Thyroid gland (tissue), 4 donors: ENCODE measurements at regions not wholly inside any gene's neighbourhood (a gene's known extent, or its start where the extent isn't known, plus 50 kb on each side); places are given as distances from the start of the nearest gene placed in this dataset.

ENCODE experiments used
- DNase-seq, 2 donors: peaks; one replicate each; pipeline ENCODE4 v3.0.0-alpha.2; 2019
- H3K27ac ChIP-seq, 3 donors: fragments of 200-600 bp; sonication (generic); 1 replicate in 2 of 3; 2 replicates in 1 of 3; pipeline ENCODE4 v1.5.1; 2016 to 2019; ENCODE audit warnings: mild to moderate bottlenecking in 1 of 3, moderate library complexity in 1 of 3
- H3K27me3 ChIP-seq: fragments of 200-600 bp; sonication (generic); one replicate; pipeline ENCODE4 v1.5.1; 2019
- H3K36me3 ChIP-seq, 2 donors: fragments of 200-600 bp; sonication (generic); one replicate each; pipeline ENCODE4 v1.5.1; 2016 to 2019
- H3K4me1 ChIP-seq, 2 donors: fragments of 200-600 bp; sonication (generic); one replicate each; pipeline ENCODE4 v1.5.1; 2017 to 2019
- H3K4me3 ChIP-seq, 3 donors: fragments of 200-600 bp; sonication (generic); replicated peaks in 1 of 3; 1 replicate in 2 of 3; 2 replicates in 1 of 3; pipeline ENCODE4 v1.5.1; 2016; ENCODE audit warnings: mild to moderate bottlenecking in 1 of 3
- H3K9me3 ChIP-seq: fragments of 200-600 bp; sonication (generic); one replicate; pipeline ENCODE4 v1.5.1; 2017
- POLR2A ChIP-seq, 2 donors: fragments of 450-650 bp; IDR thresholded peaks; one replicate each; pipeline ENCODE4 v1.6.1; 2017; ENCODE audit warnings: antibody characterized with exemption in 2 of 2, mild to moderate bottlenecking in 2 of 2, moderate library complexity in 1 of 2
- WGBS, 2 donors: methylation state at CpG; one replicate each; pipeline ENCODE4 v1.1.5; 2017; 5-methylcytosine and 5-hydroxymethylcytosine counted together
- intact Hi-C: fragments of 100-400 bp; cut with DNase I; formaldehyde crosslinking; loops from one replicate; pipeline ENCODE4 v1.15.1; 2023
- TF ChIP-seq, protein P1 (sequence below), 6 experiments: fragments of 200-600 bp in 3 of 6; fragments of 450-650 bp in 3 of 6; sonication (generic) in 3 of 6; IDR thresholded peaks; one replicate each; pipeline ENCODE4 v1.5.1; 2016 to 2019; ENCODE audit warnings: antibody characterized with exemption in 6 of 6, mild to moderate bottlenecking in 2 of 6, inconsistent platforms in 1 of 6, moderate library complexity in 1 of 6

DNA sequence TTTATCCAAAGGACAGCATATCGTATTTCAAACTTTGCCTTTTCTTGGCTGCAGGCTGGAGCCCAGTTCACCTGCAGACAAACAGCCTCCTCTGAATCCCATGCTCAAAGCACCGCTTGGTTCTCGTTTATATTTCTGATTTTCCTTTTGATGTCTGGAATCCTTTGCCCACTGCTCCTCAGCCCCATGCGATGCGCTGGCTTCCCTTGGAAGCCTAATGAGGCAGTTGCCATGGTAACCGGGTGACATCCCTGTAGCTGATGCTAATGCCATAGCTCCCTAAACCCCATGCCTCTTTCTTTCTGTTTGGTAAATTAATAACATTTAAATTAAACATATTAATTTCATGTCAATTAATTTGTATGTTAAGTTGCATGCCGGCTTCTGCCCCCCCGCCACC lies 327.1 kb downstream of the PRDM2 start:
- H3K36me3 ChIP-seq, result no peaks in the 10 kb centered on the region
- DNase-seq, result no peak
- H3K27me3 ChIP-seq, result no peaks in the 10 kb centered on the region
- H3K9me3 ChIP-seq, result no peaks in the 10 kb centered on the region
- intact Hi-C loops, result no loop called here
- TF ChIP-seq POLR2A (IDR thresholded peaks at IDR 0.05), result no peak
- TF ChIP-seq, protein P1, sequence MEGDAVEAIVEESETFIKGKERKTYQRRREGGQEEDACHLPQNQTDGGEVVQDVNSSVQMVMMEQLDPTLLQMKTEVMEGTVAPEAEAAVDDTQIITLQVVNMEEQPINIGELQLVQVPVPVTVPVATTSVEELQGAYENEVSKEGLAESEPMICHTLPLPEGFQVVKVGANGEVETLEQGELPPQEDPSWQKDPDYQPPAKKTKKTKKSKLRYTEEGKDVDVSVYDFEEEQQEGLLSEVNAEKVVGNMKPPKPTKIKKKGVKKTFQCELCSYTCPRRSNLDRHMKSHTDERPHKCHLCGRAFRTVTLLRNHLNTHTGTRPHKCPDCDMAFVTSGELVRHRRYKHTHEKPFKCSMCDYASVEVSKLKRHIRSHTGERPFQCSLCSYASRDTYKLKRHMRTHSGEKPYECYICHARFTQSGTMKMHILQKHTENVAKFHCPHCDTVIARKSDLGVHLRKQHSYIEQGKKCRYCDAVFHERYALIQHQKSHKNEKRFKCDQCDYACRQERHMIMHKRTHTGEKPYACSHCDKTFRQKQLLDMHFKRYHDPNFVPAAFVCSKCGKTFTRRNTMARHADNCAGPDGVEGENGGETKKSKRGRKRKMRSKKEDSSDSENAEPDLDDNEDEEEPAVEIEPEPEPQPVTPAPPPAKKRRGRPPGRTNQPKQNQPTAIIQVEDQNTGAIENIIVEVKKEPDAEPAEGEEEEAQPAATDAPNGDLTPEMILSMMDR (IDR thresholded peaks at IDR 0.05), result no peak
- WGBS, 2 donors, result 78 to 82% methylated on average over 8 of the region's 8 CpGs
- no peak overlapping the region for H3K4me3 ChIP-seq
- H3K4me1 ChIP-seq, result no peaks in the 10 kb centered on the region
- no peak overlapping the region for H3K27ac ChIP-seq

DNA sequence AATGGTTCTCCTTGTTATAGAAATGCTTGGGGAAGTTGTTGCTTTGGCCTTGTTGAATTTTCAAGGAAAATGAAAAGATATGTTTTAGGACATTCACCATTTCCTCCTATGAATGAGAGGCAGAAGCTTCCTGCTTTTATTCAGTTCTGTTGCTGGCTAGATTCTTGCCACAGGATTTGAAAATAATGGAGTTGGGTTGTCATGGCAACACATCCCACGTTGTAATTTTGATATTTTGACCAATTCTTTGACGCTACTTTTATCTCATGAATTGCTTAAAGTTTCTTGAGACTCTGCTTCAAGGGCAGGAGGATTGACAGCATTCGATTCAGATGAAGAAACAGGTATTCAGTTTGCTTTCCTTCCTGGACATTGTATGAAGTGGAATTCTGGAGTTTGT lies 331.5 kb downstream of the PRDM2 start:
- H3K36me3 ChIP-seq, result no peaks in the 10 kb centered on the region

DNA sequence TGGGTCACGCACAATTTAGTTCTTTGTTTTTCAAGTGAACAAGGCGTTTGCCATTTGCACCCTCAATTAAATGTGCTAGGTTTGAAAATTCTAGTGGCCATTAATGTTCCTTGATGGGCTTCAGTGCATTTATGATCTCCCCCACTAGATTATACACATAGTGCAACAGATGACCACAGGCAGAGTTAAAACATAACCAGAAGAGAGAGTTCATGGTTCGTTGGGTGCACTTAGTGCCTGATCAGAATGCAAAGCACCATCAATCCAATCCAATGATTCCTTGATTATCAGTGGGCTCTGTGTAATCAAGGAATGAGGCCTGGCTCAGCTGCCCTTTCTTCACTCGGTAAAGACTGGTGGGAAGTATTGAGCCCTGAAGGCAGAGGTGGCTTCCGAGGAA lies 334.5 kb downstream of the PRDM2 start:
- no peaks in the 10 kb centered on the region for H3K36me3 ChIP-seq
- no peaks in the 10 kb centered on the region for H3K27me3 ChIP-seq
- no peak for DNase-seq
- H3K9me3 ChIP-seq, result no peaks in the 10 kb centered on the region
- intact Hi-C loops, result no loop called here
- peaks cover 0 to 3% of the 10 kb centered on the region in 2 donors for H3K4me1 ChIP-seq
- no peak overlapping the region for H3K27ac ChIP-seq
- WGBS, 2 donors, result 86 to 90% methylated on average over 5 of the region's 5 CpGs
- H3K4me3 ChIP-seq, result no peak overlapping the region
- TF ChIP-seq, protein P1 (IDR thresholded peaks at IDR 0.05), result no peak
- TF ChIP-seq POLR2A (IDR thresholded peaks at IDR 0.05), result no peak

More for the DNA sequence above, 331.5 kb downstream of the PRDM2 start:
- Histone ChIP-seq H3K4me3 (no peak overlapping the region), H3K27me3 (no peaks in the 10 kb centered on the region), H3K4me1 (no peaks in the 10 kb centered on the region), H3K9me3 (no peaks in the 10 kb centered on the region), H3K27ac (no peak overlapping the region)
- no peak for DNase-seq
- 43 to 47% methylated on average over 3 of the region's 3 CpGs for WGBS, 2 donors
- intact Hi-C loops, result no loop called here
- no peak for TF ChIP-seq POLR2A (IDR thresholded peaks at IDR 0.05)
- TF ChIP-seq, protein P1 (IDR thresholded peaks at IDR 0.05), result no peak

DNA sequence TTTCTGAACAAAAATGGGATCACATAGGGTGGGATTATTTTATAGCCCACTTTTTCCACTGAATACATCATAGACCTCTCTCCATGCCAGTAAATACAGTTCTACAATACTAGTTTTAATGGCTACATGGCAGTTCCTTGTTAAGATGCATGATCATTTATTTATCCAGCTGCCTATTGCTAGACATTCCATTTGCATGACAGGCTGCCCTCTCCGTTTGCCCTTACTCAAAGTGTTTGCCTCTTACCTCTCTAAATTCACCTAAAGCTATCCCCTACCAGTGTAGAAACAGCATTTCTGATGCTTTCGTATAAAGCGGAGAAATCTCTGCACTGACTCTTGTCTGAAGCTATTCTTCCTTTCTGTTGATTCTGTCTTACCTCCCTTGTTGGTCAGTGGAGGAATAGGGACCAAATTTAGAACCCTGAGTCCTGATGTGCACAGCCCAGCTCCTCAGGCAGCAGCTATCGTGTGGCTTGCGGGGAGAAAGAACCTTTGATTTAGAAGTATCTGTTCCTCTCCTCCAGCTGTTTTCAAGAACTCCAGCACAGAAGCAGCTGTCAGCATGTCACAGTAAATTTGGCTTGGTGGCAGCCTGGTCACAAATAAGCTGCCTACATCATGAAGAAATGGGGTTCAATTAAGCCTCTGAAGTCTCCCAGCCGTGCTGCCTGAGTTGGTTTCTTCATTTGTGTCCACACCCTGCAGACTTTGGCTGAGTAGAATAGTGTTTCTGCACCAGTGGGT lies 337.3 kb downstream of the PRDM2 start:
- H3K27me3 ChIP-seq, result no peaks in the 10 kb centered on the region
- peaks cover 0 to 3% of the 10 kb centered on the region in 2 donors for H3K4me1 ChIP-seq
- no peaks in the 10 kb centered on the region for H3K36me3 ChIP-seq
- H3K4me3 ChIP-seq, result no peak overlapping the region
- TF ChIP-seq POLR2A (IDR thresholded peaks at IDR 0.05), result no peak
- TF ChIP-seq, protein P1 (IDR thresholded peaks at IDR 0.05), result no peak
- no peak for DNase-seq
- no peaks in the 10 kb centered on the region for H3K9me3 ChIP-seq
- intact Hi-C loops, result no loop called here
- WGBS, 2 donors, result 61 to 66% methylated on average over 6 of the region's 6 CpGs
- no peak overlapping the region for H3K27ac ChIP-seq

DNA sequence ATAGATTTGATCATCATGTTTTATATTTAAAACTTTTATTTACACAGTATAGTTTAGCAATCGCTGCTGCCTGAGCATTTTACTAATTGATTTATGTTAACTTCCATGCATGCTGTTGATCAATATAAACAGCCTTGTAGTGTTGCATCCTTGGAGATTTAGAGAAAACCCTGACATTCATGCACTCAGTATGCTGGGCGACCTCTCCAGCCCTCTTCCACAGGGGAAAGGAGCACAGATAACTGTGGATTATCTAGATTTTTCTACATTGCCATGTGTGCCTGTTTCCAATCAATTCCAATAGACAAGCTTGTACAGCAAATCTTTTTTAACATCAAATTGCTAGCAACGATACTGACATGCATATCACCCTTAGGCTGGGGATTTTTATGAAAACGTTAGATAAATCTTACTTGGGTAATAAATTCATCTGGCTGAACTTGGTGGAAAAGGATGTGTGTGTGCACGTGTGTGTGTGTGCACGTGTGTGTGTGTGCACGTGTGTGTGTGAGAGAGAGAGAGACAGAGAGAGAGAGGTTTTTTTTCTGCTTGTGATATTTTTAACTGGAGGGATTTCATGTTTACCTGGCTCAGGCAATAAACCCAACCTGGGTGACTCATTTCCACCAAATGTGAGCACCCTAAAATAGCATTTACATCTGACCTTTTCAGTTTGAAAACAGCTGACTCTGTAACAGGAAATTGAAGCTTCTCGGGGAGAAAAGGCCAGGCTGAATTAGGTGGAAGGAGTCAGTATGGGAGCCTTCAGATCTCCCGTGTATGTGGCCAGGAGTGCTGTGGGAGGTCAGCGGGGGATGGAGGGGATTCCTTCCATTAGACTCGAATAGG lies 339.8 kb downstream of the PRDM2 start:
- H3K27ac ChIP-seq, result no peak overlapping the region
- TF ChIP-seq, protein P1 (IDR thresholded peaks at IDR 0.05), result no peak
- TF ChIP-seq POLR2A (IDR thresholded peaks at IDR 0.05), result no peak
- peaks cover 0 to 3% of the 10 kb centered on the region in 2 donors for H3K4me1 ChIP-seq
- no peaks in the 10 kb centered on the region for H3K36me3 ChIP-seq
- DNase-seq, result no peak
- H3K4me3 ChIP-seq, result no peak overlapping the region
- intact Hi-C loops, result no loop called here
- H3K9me3 ChIP-seq, result no peaks in the 10 kb centered on the region
- 63 to 69% methylated on average over 11 of the region's 11 CpGs for WGBS, 2 donors
- H3K27me3 ChIP-seq, result no peaks in the 10 kb centered on the region
